Memory B cell (primary cell): ENCODE measurements at regions not wholly inside any gene's neighbourhood (a gene's known extent, or its start where the extent isn't known, plus 50 kb on each side); places are given as distances from the start of the nearest gene placed in this dataset.

Experiments
- ATAC-seq: fragments of 150-1000 bp; cut with Tn5 transposase; 2 replicates; pipeline ENCODE4 v1.10.0; 2021; ENCODE audit warnings: low read depth, mild to moderate bottlenecking, moderate library complexity
- DNase-seq, 2 donors: peaks; one replicate each; pipeline ENCODE4 v3.0.0; 2022; ENCODE audit warnings: low spot score in 2 of 2
- H3K27ac Mint-ChIP-seq: one replicate; pipeline ENCODE4 v1.8.0; 2022; ENCODE audit warnings: mild to moderate bottlenecking, moderate library complexity, mixed read lengths
- H3K27me3 Mint-ChIP-seq: one replicate; pipeline ENCODE4 v1.8.0; 2022; ENCODE audit warnings: mixed read lengths
- H3K36me3 Mint-ChIP-seq: one replicate; pipeline ENCODE4 v1.8.0; 2022; ENCODE audit warnings: mild to moderate bottlenecking, mixed read lengths
- H3K4me1 Mint-ChIP-seq: one replicate; pipeline ENCODE4 v1.8.0; 2022; ENCODE audit warnings: mixed read lengths
- H3K4me3 Mint-ChIP-seq: one replicate; pipeline ENCODE4 v1.8.0; 2022; ENCODE audit warnings: mild to moderate bottlenecking, moderate library complexity, mixed read lengths
- H3K9me3 Mint-ChIP-seq: one replicate; pipeline ENCODE4 v1.8.0; 2022; ENCODE audit warnings: mixed read lengths

- no peak overlapping the region for H3K27ac Mint-ChIP-seq
- DNase-seq (no peak), ATAC-seq (no peak)
These were observed 552.3 kb downstream of the TDRD15 start for GRCh38 chr2:21676041-21676440.

DNA sequence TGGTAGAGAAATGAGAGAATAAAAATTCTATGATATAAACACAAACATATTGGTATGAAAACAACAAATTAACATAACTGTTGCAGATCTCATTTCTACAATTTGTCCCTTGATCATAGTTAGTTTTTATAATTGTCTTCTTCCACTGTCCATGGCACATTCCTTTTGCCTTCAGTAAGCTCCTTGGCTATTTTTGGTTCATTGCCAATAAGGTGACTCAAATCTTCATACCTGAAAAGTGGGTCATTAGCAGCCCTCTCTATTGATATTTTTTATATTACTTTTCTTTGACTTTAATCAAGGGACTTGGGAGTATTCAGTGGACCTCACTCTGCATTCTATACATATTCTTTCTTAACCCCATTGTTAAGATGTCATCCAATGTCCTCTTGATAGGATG, 552.9 kb downstream of the TDRD15 start:
- no peaks in the 10 kb centered on the region for H3K27me3 Mint-ChIP-seq
- no peak for DNase-seq
- peaks cover 10% of the 10 kb centered on the region for H3K9me3 Mint-ChIP-seq
- H3K27ac Mint-ChIP-seq: no peak overlapping the region
- no peaks in the 10 kb centered on the region for H3K4me1 Mint-ChIP-seq
- no peaks in the 10 kb centered on the region for H3K36me3 Mint-ChIP-seq
- no peak for ATAC-seq
- H3K4me3 Mint-ChIP-seq: no peak overlapping the region

More at GRCh38 chr2:21676041-21676440, 552.3 kb downstream of the TDRD15 start:
- H3K4me3 Mint-ChIP-seq: no peak overlapping the region
- no peaks in the 10 kb centered on the region for H3K27me3 Mint-ChIP-seq
- H3K36me3 Mint-ChIP-seq: no peaks in the 10 kb centered on the region
- peaks cover 10% of the 10 kb centered on the region for H3K9me3 Mint-ChIP-seq
- no peaks in the 10 kb centered on the region for H3K4me1 Mint-ChIP-seq

DNA sequence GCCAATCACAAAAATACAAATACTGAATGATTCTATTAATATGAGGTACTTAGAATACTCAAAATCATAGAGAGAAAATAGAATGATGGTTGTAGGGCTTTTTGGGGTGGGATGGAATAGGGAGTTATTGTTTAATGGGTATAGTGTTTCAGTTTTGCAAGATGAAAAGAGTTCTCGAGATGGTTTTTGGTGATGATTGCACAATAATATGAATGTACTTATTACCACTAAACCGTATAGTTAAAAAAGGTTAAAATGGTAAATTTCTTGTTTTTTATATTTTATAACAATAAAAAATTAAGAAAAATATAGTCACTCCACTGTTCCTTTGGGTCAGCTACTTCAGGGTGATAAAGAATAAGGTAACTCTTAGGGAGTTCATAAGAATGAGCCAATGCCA, 560.1 kb downstream of the TDRD15 start:
- DNase-seq: no peak
- ATAC-seq: no peak
- Mint-ChIP-seq H3K27ac (no peak overlapping the region), H3K4me1 (no peaks in the 10 kb centered on the region), H3K27me3 (no peaks in the 10 kb centered on the region), H3K9me3 (peaks cover 11% of the 10 kb centered on the region), H3K4me3 (no peak overlapping the region), H3K36me3 (no peaks in the 10 kb centered on the region)

- H3K4me1 Mint-ChIP-seq: no peaks in the 10 kb centered on the region
- no peaks in the 10 kb centered on the region for H3K9me3 Mint-ChIP-seq
- H3K4me3 Mint-ChIP-seq: no peak overlapping the region
- no peak for ATAC-seq
- H3K36me3 Mint-ChIP-seq: no peaks in the 10 kb centered on the region
- no peak overlapping the region for H3K27ac Mint-ChIP-seq
- DNase-seq: no peak
- no peaks in the 10 kb centered on the region for H3K27me3 Mint-ChIP-seq
These were observed 563.8 kb downstream of the TDRD15 start for GRCh38 chr2:21687589-21687988.

GRCh38 chr2:21690005-21690404, 566.2 kb downstream of the TDRD15 start:
- H3K27me3 Mint-ChIP-seq: no peaks in the 10 kb centered on the region
- no peak overlapping the region for H3K4me3 Mint-ChIP-seq
- no peaks in the 10 kb centered on the region for H3K4me1 Mint-ChIP-seq
- H3K27ac Mint-ChIP-seq: no peak overlapping the region
- DNase-seq (no peak), ATAC-seq (no peak)
- no peaks in the 10 kb centered on the region for H3K36me3 Mint-ChIP-seq
- H3K9me3 Mint-ChIP-seq: peaks cover 2% of the 10 kb centered on the region

GRCh38 chr2:21693081-21693480, 569.3 kb downstream of the TDRD15 start:
- no peak for ATAC-seq
- Mint-ChIP-seq H3K27me3 (no peaks in the 10 kb centered on the region), H3K4me3 (no peak overlapping the region), H3K36me3 (no peaks in the 10 kb centered on the region), H3K4me1 (no peaks in the 10 kb centered on the region), H3K27ac (no peak overlapping the region), H3K9me3 (peaks cover 3% of the 10 kb centered on the region)
- no peak for DNase-seq

GRCh38 chr2:21694079-21694878, 570.5 kb downstream of the TDRD15 start:
- H3K4me3 Mint-ChIP-seq: no peak overlapping the region
- H3K9me3 Mint-ChIP-seq: peaks cover 3% of the 10 kb centered on the region
- H3K27ac Mint-ChIP-seq: no peak overlapping the region
- H3K27me3 Mint-ChIP-seq: no peaks in the 10 kb centered on the region
- no peaks in the 10 kb centered on the region for H3K36me3 Mint-ChIP-seq
- DNase-seq (no peak), ATAC-seq (no peak)
- no peaks in the 10 kb centered on the region for H3K4me1 Mint-ChIP-seq

- H3K4me1 Mint-ChIP-seq: no peaks in the 10 kb centered on the region
- DNase-seq: no peak
- peaks cover 5% of the 10 kb centered on the region for H3K9me3 Mint-ChIP-seq
- H3K4me3 Mint-ChIP-seq: no peak overlapping the region
- no peak for ATAC-seq
- no peaks in the 10 kb centered on the region for H3K36me3 Mint-ChIP-seq
- no peaks in the 10 kb centered on the region for H3K27me3 Mint-ChIP-seq
- H3K27ac Mint-ChIP-seq: no peak overlapping the region
These were observed 573.1 kb downstream of the TDRD15 start for GRCh38 chr2:21696900-21697299.

- peaks cover 3% of the 10 kb centered on the region for H3K9me3 Mint-ChIP-seq
- no peak overlapping the region for H3K27ac Mint-ChIP-seq
- no peaks in the 10 kb centered on the region for H3K4me1 Mint-ChIP-seq
These were observed 576.9 kb downstream of the TDRD15 start for GRCh38 chr2:21700644-21701043.

DNA sequence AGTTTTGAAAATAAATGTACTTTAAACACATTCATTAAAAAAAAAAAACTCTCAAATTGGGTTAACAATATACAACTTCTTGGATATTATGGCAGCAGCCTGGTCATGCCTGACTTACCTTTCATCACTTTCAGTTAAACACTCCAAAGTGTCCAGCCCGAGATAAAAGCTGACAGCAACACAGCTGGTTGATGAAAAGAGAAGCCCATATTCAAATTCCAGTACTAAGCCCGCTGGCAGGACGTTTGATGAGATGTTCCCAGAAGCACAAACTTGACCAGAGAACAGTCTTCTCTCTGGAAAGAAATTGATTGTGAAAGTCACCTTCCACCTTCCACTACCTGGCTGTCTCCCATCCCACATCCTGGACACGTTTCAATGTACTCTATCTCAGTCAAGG, 586.3 kb downstream of the TDRD15 start:
- Mint-ChIP-seq H3K36me3 (no peaks in the 10 kb centered on the region), H3K27me3 (no peaks in the 10 kb centered on the region), H3K27ac (no peak overlapping the region), H3K4me1 (no peaks in the 10 kb centered on the region), H3K9me3 (peaks cover 10% of the 10 kb centered on the region), H3K4me3 (no peak overlapping the region)
- DNase-seq: no peak
- no peak for ATAC-seq

More at GRCh38 chr2:21700644-21701043, 576.9 kb downstream of the TDRD15 start:
- Mint-ChIP-seq H3K36me3 (no peaks in the 10 kb centered on the region), H3K4me3 (no peak overlapping the region), H3K27me3 (no peaks in the 10 kb centered on the region)
- ATAC-seq (no peak), DNase-seq (no peak)

GRCh38 chr2:21710496-21710895, 586.7 kb downstream of the TDRD15 start:
- no peak overlapping the region for H3K4me3 Mint-ChIP-seq

DNA sequence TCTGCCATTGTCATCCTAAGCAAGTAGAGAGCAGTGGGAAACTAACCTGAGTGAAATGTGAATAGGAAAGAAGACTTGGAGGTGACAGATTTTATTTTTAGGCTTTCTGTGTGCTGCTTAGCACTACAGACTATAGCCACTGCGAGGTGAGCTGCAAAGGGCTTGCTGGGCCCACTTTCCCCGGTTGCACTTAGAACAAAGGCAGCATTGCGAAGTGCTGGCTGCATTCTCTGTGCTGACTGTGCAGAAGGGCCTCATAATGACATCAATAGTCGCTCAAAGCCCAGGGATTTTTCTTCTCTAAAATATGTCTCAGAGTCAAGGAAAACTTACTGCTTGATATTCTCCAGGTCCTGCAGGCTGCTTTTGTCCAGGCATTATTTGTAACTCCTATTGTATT, 592.1 kb downstream of the TDRD15 start:
- ATAC-seq (no peak), DNase-seq (no peak)
- Mint-ChIP-seq H3K36me3 (no peaks in the 10 kb centered on the region), H3K9me3 (peaks cover 11% of the 10 kb centered on the region), H3K27me3 (peaks cover 2% of the 10 kb centered on the region), H3K4me1 (no peaks in the 10 kb centered on the region), H3K4me3 (no peak overlapping the region), H3K27ac (no peak overlapping the region)

More at GRCh38 chr2:21710496-21710895, 586.7 kb downstream of the TDRD15 start:
- H3K9me3 Mint-ChIP-seq: peaks cover 10% of the 10 kb centered on the region
- DNase-seq: no peak
- no peaks in the 10 kb centered on the region for H3K4me1 Mint-ChIP-seq
- no peak overlapping the region for H3K27ac Mint-ChIP-seq
- ATAC-seq: no peak
- no peaks in the 10 kb centered on the region for H3K36me3 Mint-ChIP-seq
- H3K27me3 Mint-ChIP-seq: no peaks in the 10 kb centered on the region

DNA sequence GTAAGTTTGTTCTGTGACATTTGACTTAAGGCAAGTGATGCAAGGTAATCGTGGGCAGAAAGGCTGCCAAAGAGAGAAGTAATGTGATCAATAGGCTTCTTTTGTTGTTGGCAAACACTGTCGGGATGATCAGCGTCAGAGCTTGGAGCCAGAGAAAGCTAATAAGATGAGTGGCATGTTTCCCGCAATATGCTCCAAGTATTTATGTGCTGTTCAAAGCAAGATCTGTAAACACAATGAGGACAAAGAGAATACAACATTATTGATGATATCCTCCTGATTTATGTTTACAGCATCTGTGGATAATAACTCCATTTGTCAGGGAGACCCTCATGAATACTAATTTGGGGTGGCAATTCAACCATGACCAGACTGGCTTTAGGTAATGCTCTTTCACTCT, 603.3 kb downstream of the TDRD15 start:
- no peak for ATAC-seq
- no peak for DNase-seq
- Mint-ChIP-seq H3K27ac (no peak overlapping the region), H3K36me3 (no peaks in the 10 kb centered on the region), H3K9me3 (no peaks in the 10 kb centered on the region), H3K4me3 (no peak overlapping the region), H3K4me1 (no peaks in the 10 kb centered on the region), H3K27me3 (no peaks in the 10 kb centered on the region)

- H3K36me3 Mint-ChIP-seq: no peaks in the 10 kb centered on the region
- DNase-seq (no peak), ATAC-seq (no peak)
- no peaks in the 10 kb centered on the region for H3K4me1 Mint-ChIP-seq
- H3K27ac Mint-ChIP-seq: no peak overlapping the region
- H3K27me3 Mint-ChIP-seq: no peaks in the 10 kb centered on the region
- no peaks in the 10 kb centered on the region for H3K9me3 Mint-ChIP-seq
- no peak overlapping the region for H3K4me3 Mint-ChIP-seq
These were observed 604.4 kb downstream of the TDRD15 start for GRCh38 chr2:21728133-21728532.

DNA sequence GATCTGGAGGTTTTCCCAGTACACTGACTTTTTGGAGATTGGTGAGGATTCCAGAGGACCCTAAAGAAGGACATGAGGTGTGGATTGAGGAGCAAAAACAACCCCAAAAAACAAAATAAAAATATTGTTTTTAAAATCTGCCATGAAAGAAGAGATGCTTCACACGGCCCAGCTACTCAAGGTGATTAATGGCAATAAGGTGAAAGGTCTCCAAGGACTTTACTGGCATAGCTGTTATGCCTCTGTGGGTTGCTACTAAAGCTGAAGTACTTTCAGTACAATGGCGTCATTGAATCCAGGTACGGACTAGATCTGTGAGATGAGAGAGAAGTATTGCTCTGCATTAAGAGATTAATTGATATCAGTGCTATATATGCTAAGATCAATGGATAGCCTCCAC, 606.4 kb downstream of the TDRD15 start:
- H3K27ac Mint-ChIP-seq: no peak overlapping the region

More for the DNA sequence above, 606.4 kb downstream of the TDRD15 start:
- Mint-ChIP-seq H3K27me3 (no peaks in the 10 kb centered on the region), H3K4me3 (no peak overlapping the region), H3K4me1 (no peaks in the 10 kb centered on the region), H3K36me3 (no peaks in the 10 kb centered on the region), H3K9me3 (no peaks in the 10 kb centered on the region)
- ATAC-seq: no peak
- DNase-seq: no peak
